Fibroblast of villous mesenchyme (primary cell): ENCODE measurements at regions not wholly inside any gene's neighbourhood (a gene's known extent, or its start where the extent isn't known, plus 50 kb on each side); places are given as distances from the start of the nearest gene placed in this dataset.
A peak's percentile ranks its signal among the peaks of the same experiment; 100 is the strongest.

Experiments used
- DNase-seq: peaks from one replicate; pipeline ENCODE4 v3.0.0-alpha.2; 2010; ENCODE audit warnings: low read depth
- H3K4me3 ChIP-seq: 2 replicates; pipeline ENCODE4 v1.5.1; 2011; ENCODE audit warnings: low read depth, mild to moderate bottlenecking, low read length
- TF ChIP-seq, protein P1 (sequence below): IDR thresholded peaks from 2 replicates; pipeline ENCODE4 v1.5.1; 2012; ENCODE audit warnings: low read depth, mild to moderate bottlenecking, low read length; ENCODE audit not compliant: insufficient read depth

DNA sequence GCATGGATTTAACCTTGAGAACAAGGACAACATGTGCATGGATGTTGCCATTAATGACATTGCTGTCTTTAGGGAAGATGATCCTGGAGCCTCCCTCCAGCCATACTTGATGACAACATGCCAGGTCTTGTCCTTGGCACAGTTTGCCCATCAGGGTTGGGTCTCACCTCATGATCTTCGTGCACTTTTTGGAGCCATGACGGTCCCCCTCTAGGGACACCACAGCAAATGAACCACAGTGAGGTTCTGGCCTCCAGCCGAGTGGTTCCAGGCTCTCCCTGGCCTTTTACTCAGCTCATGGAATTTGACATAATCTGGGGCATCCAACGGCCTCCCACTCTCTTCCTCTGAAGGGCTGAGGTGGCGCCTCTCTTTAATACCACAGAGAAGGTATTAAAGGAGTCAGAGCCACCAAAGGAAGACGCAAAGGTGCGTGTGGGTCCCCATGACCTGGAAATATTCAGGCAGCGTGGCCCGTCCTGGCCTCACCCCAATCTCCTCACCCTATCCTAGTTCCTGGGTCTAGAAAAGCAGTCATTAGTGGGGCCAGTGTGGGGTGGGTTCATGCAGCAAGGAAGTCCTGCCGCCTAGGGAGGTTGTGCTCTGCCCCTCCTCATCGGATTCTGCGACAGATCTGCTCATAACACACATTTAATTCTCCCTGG lies 184.8 kb downstream of the CXCL12 start:
- TF ChIP-seq, protein P1, sequence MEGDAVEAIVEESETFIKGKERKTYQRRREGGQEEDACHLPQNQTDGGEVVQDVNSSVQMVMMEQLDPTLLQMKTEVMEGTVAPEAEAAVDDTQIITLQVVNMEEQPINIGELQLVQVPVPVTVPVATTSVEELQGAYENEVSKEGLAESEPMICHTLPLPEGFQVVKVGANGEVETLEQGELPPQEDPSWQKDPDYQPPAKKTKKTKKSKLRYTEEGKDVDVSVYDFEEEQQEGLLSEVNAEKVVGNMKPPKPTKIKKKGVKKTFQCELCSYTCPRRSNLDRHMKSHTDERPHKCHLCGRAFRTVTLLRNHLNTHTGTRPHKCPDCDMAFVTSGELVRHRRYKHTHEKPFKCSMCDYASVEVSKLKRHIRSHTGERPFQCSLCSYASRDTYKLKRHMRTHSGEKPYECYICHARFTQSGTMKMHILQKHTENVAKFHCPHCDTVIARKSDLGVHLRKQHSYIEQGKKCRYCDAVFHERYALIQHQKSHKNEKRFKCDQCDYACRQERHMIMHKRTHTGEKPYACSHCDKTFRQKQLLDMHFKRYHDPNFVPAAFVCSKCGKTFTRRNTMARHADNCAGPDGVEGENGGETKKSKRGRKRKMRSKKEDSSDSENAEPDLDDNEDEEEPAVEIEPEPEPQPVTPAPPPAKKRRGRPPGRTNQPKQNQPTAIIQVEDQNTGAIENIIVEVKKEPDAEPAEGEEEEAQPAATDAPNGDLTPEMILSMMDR, result no peak
- DNase-seq, result no peak
- no peak overlapping the region for H3K4me3 ChIP-seq

DNA sequence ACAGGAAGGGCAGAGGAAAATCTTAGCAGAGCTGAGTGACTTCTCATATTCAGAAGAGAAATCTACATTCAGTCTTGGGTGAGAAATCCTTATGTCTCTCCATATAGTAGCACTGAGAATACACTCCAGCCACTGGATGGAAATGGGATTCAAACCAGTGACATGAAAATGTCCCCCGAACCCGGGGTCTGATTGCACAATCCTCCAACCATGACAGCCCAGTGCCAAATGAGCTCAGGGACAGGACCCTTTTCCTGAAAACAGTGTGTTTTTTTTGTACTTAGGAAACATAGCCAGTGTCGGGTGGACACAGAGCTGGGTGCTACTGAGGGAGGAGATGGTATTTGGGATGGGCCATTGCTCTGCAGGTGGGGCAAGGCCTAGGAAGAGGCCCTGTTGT lies 185.6 kb downstream of the CXCL12 start:
- TF ChIP-seq, protein P1, result no peak
- DNase-seq, result no peak
- H3K4me3 ChIP-seq, result no peak overlapping the region

DNA sequence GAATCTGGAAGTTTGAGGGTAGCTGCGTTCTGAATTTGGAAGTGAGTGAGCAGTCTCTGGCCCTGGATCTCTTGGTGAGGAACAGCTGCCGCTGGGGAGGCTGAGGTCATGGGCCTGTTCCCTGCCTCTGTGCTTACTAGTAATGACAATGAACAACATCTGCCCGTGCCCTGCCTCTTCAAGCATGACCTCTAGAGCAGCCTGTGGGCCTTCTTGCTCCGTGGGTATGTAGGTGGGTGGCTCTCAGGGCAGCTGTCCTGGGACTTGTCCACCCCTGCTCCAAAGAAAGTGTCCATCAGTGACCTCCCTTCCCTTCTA lies 186.2 kb downstream of the CXCL12 start:
- peak; percentile 7 for DNase-seq
- no peak overlapping the region for H3K4me3 ChIP-seq
- TF ChIP-seq, protein P1, result no peak

DNA sequence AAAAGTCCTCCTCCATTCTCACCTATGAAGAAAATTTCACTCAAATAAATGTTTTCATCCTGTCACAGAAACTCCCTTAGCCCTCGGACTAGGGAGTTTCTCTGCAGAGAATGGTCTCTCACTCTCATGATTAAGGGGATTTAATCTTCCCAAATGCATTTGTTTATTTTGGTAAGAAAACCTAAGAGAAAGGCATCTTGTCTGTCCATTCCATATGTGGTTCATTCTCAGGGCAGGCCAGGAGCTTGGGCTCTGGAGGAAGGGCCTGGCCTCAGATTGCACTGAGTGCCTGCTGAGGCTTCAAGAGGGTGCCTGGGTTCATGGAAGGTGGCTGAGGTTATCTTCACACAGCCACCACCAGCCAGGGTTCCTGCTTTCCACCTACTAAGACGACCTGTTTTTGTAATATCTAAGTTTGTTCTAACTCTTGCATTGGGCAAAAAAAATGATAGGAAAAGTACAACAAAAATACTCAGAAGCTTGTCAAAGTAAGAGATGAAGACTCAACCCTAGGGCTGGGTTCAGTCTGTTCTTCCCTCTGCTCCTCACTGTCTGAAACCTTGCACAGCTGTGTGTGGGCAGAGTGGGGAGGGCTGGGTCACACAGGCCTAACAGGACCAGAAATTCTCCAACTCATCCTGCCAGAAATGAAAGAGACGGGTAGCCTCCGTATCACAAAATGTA lies 186.7 kb downstream of the CXCL12 start:
- TF ChIP-seq, protein P1, result no peak
- no peak overlapping the region for H3K4me3 ChIP-seq
- DNase-seq, result peak; percentile 44

DNA sequence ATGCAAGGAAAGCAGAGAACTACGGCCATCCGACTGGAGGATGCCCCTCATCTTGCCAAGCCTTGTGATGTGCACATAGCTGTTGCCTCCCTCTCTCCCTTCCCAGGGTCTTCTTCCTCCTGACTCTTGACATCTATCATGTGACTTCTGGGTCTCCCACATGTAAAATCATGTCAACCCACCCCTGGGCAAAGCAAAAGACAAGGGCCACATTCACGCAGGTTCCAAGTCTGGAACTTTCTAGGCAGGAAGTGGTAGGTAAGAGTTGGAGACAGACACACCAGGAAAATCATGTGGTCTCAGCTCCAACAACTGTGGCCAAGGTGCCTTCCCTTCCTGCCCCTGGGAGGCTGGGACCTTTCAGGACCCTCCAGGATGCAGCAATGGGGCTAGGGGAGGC lies 187.3 kb downstream of the CXCL12 start:
- TF ChIP-seq, protein P1, result no peak
- no peak for DNase-seq
- H3K4me3 ChIP-seq, result no peak overlapping the region

DNA sequence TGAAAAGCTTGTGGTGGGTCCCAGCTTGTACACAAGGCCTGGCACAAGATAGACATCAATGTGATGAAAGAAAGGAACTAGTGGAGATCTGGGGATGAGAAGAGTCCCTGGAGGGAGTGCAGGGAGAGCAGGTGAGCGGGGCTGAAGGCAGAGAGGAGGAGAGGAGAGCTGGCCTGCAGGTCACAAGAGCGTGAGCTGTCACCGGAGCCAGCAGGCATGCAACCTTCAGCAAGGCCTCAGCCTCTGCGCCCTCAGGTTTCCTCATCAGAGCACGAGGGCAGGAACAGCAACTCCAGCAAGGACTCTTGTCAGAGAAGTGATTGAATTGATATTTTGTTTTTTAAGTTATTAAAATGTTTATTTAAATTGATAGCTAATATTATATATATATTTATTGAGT lies 188.6 kb downstream of the CXCL12 start:
- H3K4me3 ChIP-seq, result no peak overlapping the region
- DNase-seq, result no peak
- TF ChIP-seq, protein P1, result no peak

DNA sequence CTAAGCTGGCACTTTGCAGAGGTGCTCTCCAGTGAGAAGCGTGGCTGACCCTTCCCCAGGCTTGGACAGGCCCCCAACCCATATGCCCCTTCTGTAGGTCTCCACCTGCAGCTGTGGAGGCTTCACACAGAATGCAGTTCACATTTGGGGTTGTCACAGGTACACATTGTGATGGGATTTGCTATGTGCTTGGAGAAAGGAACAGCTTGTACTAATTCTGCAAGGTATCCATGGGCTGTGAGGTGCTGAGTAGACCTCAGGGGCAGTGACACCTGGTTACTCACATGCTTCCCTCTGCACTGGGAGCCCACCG lies 188.9 kb downstream of the CXCL12 start:
- TF ChIP-seq, protein P1, result no peak

More for the DNA sequence above, 188.9 kb downstream of the CXCL12 start:
- DNase-seq, result no peak
- no peak overlapping the region for H3K4me3 ChIP-seq
